AG09319 (cell line): ENCODE measurements at regions not wholly inside any gene's neighbourhood (a gene's known extent, or its start where the extent isn't known, plus 50 kb on each side); places are given as distances from the start of the nearest gene placed in this dataset.

Experiments
- DNase-seq: peaks from one replicate; pipeline ENCODE4 v3.0.0-alpha.2; 2010; ENCODE audit warnings: low read depth; ENCODE audit errors: extremely low read depth
- TF ChIP-seq, protein P1 (sequence below): IDR thresholded peaks from 2 replicates; pipeline ENCODE4 v1.5.1; 2011; ENCODE audit warnings: low read depth, mild to moderate bottlenecking, inconsistent platforms, low read length, moderate library complexity

DNA sequence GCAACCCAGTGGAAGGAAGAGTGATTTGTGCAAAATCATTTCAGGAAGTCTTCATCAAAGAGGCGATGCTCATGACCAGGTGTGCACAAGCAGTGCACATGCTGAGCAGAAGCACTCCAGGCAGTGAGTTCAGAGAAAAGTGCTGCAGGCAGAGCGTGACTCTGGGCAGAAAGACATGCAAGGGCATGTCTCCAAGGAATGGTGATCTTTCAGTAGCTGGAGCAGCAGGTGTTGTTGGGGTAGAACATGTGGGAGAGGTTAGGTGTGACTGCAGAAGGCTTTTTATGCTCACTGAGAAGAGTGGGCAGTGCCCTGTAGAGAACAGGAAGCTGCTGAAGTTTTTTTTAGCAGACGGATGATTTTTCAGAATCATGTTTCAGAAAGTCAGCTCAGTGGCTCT is 545.4 kb upstream of the TLE4 start:
- no peak for DNase-seq
- TF ChIP-seq, protein P1, sequence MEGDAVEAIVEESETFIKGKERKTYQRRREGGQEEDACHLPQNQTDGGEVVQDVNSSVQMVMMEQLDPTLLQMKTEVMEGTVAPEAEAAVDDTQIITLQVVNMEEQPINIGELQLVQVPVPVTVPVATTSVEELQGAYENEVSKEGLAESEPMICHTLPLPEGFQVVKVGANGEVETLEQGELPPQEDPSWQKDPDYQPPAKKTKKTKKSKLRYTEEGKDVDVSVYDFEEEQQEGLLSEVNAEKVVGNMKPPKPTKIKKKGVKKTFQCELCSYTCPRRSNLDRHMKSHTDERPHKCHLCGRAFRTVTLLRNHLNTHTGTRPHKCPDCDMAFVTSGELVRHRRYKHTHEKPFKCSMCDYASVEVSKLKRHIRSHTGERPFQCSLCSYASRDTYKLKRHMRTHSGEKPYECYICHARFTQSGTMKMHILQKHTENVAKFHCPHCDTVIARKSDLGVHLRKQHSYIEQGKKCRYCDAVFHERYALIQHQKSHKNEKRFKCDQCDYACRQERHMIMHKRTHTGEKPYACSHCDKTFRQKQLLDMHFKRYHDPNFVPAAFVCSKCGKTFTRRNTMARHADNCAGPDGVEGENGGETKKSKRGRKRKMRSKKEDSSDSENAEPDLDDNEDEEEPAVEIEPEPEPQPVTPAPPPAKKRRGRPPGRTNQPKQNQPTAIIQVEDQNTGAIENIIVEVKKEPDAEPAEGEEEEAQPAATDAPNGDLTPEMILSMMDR: no peak

DNA sequence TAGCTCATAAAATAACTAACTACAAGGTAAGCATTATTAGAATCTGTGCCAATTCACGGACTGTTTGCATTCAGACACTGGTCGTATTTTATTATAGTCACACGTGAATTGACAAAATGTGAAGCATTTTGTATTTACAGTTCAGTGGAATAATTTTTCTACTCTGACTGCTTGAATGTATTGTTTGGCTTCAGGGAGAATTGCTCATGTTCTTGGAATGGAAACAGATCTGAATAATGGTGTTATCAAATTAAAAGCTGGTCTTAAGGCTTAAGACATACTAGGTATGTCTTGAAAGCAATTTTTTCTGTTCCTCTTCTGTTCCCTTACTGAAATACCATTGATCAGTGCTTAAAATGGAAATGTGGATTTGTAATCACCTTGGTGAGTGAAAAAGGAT is 543.7 kb upstream of the TLE4 start:
- DNase-seq: no peak

DNA sequence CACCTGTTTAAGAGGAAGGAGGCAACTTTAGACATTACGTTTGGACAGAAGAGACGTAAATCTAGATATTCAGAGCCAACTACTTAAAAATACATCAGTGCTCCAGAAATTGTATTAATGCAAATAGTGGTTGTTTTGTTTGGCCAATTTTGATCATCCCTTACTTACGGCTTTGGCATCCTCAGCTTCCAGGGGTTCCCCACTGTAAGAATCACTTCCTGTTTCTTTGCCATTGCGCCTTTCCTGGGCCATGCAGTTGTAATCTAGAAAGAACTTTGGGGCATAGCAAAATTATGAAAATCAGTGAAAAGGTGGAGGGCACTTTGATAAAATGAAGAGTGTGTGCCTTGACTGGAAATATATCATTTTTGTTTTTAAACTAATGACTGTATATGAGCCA is 537.2 kb upstream of the TLE4 start:
- no peak for DNase-seq
- TF ChIP-seq, protein P1: no peak

More for the DNA sequence above, 543.7 kb upstream of the TLE4 start:
- TF ChIP-seq, protein P1: no peak

DNA sequence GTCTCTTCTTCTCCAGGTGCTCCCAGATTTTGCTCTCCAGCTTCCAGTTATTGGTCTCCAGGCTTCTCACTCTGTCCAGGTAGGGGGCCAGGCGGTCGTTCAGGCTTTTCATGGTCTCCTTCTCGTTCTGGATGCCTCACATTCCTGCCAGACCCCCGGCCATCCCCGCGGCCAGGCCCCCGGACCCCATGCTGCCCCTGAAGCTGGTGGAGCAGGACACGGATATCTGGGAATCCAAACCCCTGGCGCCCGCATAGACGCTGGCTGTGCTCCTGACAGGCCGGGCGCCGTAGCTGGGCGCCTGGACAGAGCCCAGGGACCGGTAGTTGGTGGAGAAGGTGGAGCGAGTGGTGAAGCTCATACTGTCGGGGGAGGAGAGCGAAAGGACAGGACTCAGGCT is 534.4 kb upstream of the TLE4 start:
- TF ChIP-seq, protein P1: no peak

DNA sequence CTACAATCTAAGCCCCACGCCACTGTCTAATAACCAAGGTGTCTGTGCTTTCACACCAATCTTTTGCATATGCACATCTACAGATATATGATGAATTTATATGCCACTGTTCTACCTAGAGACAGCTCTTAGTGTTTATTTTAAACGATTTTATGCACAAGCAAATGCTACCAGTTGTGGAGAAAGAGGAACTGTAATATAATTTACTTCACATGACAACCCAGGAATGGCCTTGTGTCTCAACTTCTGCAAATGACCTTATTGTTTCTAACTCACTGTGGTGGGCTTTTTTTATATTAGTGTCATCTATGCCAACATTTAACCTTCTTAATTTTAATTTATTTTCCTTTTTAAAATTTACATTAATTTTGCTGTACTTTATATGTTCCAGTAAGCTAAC is 531.1 kb upstream of the TLE4 start:
- TF ChIP-seq, protein P1: no peak
- no peak for DNase-seq

More for the DNA sequence above, 534.4 kb upstream of the TLE4 start:
- no peak for DNase-seq

DNA sequence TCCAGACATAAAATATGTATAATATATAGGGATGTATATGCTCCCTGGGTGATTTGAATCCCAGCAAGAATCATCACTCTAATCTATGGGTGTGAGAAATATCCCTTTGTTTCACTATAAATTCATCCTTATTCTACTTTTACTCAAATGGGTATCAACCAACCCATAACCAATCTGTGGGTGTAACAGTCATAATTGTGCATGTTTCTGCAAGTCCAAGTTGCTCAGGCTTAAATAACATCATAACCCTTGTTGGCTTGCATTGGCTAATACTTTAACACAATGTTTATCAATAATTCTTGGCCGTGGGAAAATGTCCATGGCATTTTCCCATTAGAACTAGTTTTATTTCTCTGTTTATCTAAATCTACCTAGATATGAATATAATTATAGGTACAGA is 530.5 kb upstream of the TLE4 start:
- no peak for DNase-seq
- TF ChIP-seq, protein P1: no peak

DNA sequence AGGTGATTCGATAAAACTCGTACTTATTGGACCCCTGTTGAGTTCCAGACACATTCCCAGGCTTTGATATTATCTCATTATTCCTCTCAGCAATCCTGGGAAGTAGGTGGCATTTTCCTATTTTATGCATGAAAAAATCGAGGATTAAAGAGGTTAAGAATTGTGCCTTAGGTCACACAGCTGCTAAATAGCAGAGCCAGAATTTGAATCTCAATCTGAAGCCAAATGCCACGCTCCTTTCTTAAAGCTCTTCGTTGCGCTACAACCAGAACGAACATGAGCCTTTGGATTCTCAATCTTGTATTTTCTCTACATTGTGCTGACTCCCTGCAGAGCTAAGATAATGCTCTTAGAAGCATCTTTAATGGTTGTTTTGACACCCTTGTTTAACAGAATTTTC is 527.8 kb upstream of the TLE4 start:
- no peak for DNase-seq
- TF ChIP-seq, protein P1: no peak
